Stimulated activated CD8-positive, alpha-beta memory T cell treated with anti-CD3 and anti-CD28 coated beads, Interleukin-2, amount 100 ng/mL, for 48 hours (primary cell): ENCODE measurements at regions not wholly inside any gene's neighbourhood (a gene's known extent, or its start where the extent isn't known, plus 50 kb on each side); places are given as distances from the start of the nearest gene placed in this dataset.
"Not testable (repeated sequence)": the region's sequence is repeated elsewhere in the genome, so short reads cannot be mapped to it uniquely, and the experiment has no call there.

Source experiments
- DNase-seq, 2 donors: peaks; one replicate each; pipeline ENCODE4 v3.0.0-alpha.2; 2020; ENCODE audit warnings: low read depth in 2 of 2

DNA sequence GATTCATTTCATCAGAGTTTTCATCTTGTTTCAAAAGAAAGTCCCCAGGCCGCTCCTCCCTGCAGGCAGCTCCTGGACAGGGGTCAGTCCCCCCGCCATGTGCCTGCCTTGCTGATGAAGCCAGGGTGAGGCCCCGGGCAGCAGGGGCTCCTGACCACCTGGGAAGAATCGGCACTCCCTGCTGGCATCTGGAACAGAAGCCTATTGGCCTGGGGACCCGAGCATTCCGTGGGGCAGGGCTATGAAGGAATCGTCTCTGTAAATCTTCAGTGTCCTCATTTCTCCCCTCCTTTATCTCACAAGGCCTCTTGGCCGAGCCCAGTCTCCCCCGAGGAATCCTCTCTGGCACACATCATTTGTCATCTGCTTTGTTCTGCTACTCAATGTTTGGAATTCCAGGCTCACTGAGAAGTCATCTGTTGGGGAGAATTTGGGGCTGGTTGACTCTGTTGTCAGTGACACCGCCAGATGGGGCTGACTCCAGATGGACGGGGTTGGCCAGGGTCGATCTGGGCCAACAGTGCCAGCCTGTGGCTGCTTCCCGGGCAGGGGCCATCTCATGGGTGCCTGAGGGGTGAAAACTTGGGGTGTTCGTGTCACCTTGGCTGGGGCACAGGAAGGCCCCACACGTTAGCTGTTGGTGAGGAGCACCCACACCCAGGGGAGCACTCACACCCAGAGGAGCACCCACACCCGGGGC lies 184.6 kb downstream of the LAT start:
- DNase-seq, result not testable (repeated sequence)

DNA sequence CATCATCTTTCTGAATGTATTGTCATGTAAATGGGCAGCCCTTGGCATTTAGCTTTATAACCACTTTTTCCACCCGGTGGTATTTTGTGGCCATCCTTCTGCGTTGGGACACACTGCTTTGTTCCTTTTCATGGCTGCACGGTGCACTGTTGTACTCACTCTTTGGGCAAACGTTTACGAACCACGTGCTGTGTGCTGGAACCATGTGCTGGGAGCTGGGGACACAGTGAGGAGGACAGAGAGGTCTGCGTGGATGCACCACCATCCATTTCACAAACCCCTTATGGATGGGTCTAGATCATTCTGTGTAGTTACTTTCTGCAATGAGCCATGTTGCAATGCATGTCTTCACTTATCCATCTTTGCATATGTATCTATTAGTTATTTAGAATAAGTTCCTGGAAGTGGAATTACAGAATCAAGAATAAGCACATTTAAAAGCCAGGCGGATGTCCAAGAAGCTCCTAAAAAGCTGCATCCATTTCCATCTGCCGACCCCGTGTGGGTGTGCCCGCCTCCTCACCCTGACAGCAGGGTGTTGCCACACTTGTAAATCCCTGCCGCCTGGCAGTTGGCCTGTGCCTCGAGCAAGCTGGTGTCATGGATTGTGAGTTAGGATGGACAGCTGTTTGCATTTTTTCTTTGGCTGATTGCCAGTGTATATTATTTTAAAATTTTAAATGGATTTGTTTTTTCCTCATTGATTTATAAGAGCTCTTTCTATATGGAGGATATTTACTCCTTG lies 183.8 kb downstream of the LAT start:
- not testable (repeated sequence) for DNase-seq

DNA sequence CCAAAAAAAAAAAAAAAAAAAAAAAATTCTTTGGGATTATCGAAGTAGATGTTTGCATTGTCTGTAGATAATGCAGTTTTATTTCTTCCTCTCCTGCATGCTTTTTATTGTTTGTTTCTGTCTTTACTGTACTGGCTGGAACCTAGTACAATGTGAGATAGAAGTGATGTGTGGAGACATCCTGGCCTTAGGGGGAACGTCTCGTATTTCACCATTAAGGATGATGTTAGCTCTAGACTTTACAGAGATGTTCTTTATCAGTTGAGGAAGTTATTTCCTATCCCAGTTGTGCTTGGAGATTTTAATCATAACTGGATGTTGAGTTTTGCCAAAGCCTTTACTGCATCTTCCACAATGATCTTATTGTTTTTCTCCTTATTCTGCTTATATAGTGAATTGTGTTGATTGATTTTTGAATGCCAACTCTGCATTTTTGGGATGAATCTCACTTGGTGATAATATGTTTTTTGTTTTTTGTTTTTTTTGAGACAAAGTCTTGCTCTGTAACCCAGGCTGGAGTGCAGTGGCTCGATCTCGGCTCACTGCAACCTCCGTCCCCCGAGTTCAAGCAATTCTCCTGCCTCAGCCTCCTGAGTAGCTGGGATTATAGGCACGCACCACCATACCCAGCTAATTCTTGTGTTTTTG lies 179.7 kb downstream of the LAT start:
- DNase-seq, result not testable (repeated sequence)

DNA sequence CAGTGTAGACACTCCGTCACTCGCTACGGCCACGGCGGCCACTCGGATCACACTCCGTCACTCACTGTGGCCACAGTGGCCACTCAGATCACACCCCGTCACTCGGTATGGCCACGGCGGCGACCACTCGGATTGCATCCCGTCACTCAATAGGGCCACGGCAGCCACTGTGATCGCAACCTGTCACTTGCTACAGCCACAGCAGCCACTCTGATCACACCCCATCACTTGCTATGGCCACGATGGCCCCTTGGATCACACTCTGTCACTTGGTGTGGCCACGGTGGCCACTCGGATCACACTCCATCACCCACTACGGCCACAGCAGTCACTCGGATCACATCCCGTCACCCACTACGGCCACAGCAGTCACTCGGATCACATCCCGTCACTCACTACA lies 175.3 kb downstream of the LAT start:
- DNase-seq, result not testable (repeated sequence)

DNA sequence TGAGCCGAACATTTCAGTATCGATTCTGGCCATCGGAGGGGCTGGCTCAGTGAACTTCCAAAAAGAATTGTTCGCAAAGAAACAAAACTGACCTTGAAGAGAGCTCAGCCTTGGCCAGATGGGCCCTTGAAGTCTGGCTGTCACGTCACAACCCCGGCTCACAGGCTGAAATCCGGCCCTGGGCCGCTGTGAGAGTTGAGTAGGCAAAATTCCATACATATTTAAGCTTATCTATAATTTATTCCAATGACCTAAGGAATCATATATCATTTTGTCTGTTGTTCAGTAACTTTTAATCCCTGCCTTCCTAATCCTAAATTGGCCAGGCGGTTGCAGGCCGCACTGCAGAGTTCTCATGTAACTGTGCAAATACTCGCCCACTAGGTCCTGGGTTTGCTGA lies 174.8 kb downstream of the LAT start:
- not testable (repeated sequence) for DNase-seq

DNA sequence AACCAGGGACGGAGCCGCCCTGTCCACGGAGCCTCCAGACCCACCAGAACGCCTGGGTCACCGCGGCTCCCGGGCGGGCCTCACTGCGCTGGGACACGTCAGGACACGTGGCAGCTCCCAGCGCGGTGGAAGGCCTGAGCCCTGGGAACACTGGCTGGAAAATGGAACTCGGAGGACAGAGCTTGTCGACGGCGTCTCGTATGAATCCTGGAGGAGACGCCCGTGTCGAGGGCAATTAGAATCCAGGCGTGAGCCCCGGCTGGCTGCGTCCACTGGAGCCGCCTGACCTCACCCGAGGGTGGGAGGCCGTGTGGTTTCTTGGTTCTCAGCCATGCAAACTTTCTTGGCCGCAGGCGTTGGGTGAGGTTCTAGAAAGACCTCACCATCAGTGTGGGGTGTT lies 173.9 kb downstream of the LAT start:
- DNase-seq, result no peak

DNA sequence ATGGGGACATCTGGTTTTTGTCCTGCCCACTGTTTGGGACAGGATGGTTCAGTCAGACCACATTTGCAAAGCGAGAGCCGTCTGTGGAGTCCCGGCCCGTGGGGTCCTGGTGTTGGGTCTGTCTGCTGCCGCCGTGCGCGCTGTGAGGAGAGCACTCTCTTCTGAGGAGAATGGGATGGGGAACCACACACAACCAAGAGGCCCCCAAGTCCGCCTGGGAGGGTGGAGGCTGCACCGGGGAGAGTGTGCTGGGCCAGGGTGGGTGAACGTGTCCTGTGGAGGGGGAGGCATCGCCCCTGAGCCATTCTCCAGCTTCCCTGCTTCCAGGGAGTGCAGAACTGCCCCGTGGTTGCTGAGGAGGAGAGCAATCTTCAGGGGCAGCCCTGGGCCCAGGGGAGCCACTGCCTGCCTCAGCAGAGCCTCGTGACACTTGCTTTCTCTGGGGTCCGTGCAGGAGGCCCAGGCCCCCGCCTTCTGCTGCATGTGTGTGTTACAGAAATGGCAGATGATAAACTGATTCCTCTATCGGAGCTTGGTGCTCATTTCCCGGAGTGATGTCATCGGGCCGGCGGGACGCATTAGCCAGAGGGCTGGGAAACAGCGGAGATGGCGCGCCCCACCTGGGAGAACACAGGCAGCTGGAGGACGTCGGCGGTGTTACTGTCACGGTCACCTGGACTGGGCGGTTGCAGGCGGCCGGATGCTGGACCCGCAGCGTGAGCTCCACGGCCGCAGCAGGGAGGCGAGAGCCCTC lies 173.4 kb downstream of the LAT start:
- not testable (repeated sequence) for DNase-seq

DNA sequence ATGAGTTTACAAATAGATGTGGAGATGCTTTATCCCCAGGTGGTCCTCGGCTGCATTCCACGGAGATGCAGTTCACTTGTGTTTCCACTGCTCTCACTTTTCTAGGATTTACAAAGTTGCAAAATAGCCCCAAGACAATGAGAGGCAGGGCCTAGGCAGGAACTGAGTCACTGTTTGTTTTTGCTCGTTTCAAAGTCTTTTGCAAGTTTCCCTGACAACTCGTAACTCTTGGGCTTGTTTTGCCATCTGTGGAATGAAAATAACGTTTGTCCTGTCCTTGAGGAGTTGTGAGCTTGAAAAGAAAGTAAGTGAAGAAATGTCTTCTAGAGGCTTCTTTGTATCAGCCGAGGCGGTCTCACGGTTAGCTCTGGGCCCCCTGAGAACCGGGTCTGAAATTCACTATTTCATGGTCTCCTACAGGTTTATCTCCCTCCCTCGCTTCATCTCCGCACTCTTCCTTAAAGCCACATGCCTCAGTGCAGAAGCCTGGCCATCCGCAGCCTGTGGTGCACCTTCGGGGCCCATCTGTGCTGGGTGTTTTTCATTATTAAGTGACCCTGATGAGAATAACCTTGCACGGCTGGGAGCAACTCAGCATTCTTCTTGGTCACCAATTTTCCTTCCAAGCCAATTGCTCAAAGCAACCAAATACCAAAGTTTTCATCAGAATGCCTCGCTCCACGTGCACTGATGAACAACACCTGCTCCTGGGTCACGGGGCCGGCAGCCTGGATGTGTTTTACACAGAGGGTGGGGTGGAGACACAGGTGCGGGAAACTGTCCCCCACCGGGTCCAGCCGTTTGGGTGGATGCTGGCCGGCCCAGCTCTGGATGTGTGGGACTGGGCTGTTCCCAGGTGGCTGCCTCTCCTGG lies 172.4 kb downstream of the LAT start:
- not testable (repeated sequence) for DNase-seq

DNA sequence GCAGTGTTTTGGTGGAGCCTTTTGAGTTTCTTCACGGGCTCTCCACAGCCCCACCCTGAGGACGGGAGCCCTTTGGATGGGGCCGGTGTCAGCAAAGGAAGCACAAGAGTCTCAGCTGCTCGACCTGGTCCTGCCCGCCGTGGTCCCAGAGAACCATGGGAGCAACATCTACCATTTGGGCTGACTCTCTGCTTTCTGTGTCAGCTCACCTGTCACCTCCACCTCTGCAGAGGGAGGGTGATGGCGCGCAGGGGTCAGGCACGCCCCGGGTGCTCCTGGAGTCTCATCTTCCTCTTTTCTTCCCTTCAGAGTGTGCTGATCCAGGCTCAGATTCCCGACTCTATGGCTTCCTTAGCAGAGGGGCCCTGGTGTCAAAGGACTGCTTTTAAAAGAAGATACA lies 171.7 kb downstream of the LAT start:
- DNase-seq, result no peak

DNA sequence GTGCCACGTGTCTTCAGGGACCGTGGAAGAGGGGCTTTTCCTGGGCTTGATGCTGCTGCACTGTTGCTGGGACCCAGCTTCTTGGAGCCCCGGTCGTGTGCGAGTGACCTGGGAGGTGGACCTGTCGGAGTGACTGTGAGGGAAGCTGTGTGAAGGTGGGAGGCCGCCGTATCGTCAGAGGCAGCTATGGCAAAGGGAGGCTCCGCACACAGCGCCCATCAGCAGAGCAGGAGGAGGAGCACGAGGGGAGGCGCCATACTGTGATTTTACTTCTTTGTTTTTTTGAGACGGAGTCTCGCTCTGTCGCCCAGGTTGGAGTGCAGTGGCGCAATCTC lies 171.0 kb downstream of the LAT start:
- not testable (repeated sequence) for DNase-seq

DNA sequence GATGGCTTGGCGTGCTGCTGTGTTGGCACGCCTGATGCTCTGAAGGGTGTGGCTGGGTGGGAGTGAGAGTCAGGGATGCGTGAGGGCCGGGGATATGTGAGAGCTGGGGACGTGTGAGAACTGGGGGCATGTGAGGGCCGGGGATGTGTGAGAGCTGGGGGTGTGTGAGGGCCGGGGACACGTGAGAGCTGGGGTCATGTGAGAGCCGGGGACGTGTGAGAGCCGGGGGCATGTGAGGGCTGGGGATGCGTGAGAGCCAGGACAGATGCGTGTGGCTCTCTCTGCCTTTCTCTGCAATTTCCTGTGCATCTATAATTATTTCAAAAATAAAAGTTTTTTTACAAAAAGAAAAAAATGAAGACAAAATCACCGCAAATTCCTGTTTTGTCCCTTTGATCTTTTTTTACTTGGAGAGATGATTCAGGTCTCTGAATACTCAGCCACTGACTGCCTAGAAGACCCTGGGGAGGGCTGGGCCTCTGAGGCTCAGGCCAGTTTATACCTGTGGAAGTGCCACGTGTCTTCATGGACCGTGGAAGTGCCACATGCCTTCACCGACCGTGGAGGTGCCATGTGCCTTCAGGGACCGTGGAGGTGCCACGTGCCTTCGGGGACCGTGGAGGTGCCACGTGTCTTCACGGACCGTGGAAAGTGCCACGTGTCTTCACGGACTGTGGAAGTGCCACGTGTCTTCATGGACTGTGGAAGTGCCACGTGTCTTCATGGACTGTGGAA lies 170.4 kb downstream of the LAT start:
- DNase-seq, result not testable (repeated sequence)

DNA sequence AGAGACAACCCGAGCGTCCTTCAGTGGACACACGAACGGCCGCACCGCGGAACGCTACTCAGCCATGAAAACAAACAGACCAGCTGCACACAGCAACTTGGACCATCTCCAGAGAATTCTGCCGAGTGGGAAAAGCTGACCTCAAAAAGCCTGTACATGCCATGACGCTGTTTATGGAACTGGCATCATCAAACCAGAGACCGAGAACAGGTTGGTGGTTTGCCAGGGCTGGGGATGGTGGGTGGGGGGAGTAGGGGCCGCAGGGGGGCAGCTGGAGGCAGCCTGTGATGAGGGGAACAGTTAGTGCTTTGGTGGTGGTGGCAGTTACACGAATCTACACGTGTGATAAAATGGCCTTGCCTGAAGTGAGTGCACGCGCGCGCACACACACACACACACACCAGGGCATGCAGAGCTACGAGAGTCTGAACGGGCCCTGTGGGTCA lies 169.8 kb downstream of the LAT start:
- DNase-seq, result no peak

DNA sequence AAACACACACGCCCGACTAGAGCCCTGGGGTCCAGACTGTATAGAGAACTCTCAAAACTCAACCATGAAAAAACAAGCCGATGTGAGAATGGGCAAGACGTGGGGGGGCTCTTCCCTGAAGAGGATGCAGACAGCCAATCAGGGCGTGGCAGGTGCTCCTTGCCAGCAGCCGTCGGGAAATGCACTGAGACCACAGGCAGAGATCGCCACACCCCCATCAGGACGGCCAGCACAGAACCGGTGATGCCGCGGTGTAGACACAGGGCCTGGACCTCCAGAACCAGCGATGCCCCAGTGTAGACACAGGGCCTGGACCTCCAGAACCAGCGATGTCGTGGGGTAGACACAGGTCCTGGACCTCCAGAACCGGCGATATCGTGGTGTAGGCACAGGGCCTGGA lies 169.2 kb downstream of the LAT start:
- no peak for DNase-seq

DNA sequence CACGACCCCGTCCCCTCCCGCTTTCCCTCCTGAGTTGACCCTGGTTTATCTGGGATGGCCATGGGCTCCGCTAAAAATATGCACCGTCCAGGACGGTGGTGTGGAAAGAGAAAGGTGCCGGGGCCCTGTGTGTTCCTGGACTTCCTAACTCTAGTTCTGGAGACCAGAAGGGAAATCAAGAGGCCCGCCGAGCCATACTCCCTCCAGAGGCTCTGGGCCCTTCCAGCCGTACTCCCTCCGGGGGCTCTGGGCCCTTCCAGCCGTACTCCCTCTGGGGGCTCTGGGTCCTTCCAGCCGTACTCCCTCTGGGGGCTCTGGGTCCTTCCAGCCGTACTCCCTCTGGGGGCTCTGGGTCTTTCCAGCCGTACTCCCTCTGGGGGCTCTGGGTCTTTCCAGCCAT lies 168.5 kb downstream of the LAT start:
- DNase-seq, result not testable (repeated sequence)

DNA sequence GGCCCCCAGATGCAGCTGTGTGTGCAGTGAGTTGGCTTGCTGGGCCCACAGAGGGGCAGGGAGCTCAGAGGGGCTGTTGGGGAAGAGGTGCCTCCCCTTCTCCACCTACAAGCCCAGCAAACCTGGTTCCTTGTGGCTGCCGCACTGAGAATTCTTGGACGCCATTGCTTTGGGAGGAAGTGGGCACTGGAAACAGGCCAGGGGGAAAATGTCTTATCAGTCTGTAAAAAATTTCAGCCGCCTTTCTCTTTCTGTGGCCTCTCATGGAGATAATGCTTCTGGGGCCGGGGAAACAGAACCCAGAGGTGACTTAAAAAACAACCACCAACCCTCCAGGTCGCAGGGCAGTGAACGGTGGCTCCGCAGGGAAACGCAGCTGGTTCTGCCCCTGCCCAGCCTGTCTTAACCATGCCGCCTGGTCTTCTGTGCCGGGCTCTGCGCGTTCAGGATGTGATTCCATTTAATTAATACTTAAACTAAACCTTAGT lies 167.7 kb downstream of the LAT start:
- DNase-seq, result not testable (repeated sequence)

DNA sequence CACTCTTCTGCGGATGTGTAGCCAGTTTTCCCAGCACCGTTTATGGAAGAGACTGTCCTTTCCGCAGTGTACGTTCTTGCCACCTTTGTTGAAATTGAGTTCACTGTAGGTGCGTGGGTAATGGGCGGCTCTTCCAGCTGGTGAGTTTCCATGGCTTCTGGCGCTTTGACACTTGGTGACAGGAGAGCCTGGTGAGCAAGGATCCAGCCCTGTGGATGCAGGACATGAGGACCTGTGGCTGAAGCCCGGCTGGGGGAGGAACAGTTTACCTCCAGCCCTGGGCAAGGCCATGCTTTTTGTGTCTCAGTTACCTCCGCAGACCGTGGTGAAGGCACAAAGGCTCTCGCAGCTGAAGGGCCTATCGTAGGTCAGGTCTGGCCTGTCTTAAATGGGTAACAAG lies 166.5 kb downstream of the LAT start:
- no peak for DNase-seq

DNA sequence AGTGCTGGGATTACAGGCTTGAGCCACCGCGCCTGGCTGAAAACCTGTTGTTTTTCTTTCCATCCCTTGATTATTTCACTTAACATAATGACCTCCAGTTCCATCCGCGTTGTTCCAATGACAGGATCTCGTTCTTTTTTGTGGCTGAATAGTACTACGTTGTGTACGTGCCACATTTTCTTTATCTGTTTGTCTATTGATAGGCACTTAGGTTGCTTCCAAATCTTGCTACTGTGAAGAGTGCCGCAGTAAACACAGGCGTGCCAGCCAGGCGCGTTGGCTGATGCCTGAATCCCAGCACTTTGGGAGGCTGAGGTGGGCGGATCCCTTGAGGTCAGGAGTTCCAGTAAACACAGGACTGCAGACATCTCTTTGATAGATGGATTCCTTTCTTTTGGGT lies 165.1 kb downstream of the LAT start:
- not testable (repeated sequence) for DNase-seq

DNA sequence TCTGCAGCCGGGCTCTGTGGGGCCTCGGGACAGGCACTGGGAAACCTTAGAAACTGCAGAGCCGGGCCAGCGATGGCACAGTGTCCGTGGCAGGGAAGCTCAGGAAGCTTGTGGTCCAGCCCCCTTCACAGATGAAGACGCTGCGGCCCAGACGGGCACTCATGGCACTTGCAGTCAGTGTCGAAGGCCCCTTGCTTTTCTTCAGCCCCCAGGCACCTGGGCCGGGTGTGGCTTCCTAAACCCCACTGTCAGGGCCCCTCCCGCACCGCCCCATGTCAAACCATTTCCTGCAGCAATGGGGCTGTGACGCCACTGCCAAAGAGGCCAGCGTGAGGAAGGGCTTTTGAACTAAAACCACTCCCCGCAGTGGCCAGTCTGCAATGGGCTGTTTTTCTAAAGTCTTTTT lies 164.0 kb downstream of the LAT start:
- peak; percentile 35 to 40 for DNase-seq

DNA sequence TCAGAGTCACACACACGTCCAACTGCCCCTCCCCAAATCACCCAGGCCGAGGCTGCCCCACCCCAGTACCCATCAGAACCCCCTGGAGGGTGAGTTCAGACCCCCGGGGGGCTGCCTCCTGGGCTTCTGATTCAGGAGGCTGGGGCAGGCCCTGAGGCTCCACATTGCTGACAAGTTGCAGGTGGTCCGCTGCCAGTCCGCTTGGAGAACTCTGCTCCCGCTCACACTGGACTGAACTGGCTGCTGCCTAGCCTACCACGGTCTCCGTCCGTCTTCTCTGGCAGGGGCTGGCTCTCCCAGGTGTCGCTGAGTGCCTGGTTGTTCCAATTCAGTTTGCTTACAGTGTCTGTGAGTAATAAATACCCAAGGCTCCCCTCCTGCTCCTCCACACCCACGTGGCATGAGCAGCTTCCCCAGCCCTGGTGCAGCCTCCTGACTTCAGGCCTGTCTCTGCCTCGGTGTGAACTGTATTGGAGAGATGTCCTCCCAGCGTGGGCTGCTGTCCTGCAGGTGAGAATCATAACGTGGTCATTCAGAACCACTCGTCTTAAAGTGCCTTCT lies 163.4 kb downstream of the LAT start:
- DNase-seq, result peak in 1 of 2 donors; percentile 9

DNA sequence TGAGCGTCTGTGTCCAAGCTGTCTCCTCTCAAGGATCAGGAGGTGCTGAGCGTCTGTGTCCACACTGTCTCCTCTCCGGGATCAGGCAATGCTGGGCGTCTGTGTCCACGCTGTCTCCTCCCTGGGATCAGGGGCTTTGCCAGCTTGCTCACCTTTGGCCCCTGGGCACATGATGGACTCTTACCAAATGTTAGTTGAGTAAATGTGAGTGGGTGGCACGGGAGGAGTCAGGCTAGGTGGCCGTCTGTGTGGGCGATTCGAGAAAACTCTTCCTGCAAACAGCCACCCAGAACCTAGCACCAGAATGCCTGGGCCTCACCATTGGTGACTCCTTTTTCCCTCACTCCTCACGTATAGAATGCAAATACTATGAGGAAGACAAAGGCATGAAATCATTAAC lies 162.9 kb downstream of the LAT start:
- DNase-seq, result not testable (repeated sequence)
